ENCODE measurements at regions not wholly inside any gene's neighbourhood (a gene's known extent, or its start where the extent isn't known, plus 50 kb on each side); places are given as distances from the start of the nearest gene placed in this dataset.
"Not testable (repeated sequence)": the region's sequence is repeated elsewhere in the genome, so short reads cannot be mapped to it uniquely, and the experiment has no call there.

DNA sequence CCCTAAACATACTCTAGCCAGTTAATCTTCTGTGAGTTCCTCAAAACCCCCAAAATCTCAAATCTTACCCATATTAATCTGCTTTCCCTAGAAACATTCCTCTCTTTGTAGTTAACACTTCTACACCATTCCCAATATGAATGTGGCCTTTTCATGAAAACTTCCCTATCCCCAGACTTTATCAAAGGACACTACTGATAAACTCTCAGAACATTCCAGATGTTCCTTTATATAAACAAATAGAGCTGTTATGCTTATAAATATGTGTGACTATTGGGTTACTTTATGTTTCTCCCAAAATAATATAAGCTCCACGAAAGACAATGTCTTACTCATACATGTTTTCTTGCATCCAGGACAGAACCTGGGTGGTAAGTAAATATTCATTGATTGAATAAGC, 205.4 kb upstream of the NFIA start:
- WGBS, result no CpG with 5 or more reads among the region's 1 CpG
- no peaks in the 10 kb centered on the region for H3K9me3 ChIP-seq (ENCODE audit: control insufficient read depth, low read length)

DNA sequence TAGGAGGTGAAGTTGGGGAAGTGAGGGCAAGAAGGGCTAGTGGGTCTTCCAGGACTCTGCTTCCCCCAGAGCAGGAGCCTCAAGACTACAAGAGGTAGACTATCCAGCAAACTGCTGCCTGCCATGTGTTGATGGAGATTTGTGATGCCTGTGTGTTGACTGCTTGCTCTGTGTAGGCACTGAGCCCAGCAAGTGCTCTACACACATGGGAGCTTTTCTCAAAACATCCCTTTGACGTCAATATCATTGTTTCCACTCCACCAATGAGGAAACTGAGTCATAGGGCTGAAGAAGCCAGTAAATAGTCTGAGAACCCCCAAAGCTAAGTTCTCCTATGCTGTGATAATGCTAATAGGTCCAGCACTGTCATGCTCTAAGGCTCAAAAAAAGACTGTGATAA, 207.2 kb upstream of the NFIA start:
- H2AK5ac ChIP-seq (ENCODE audit: low read length, severe bottlenecking), result no peak overlapping the region
- peaks cover 3% of the 10 kb centered on the region for H3K4me1 ChIP-seq (ENCODE audit: control insufficient read depth, insufficient read depth, low read depth, low read length)
- H3K4ac ChIP-seq (ENCODE audit: low read depth in 1 of 2, low read length in 2 of 2), result no peak overlapping the region
- WGBS, result no CpG with 5 or more reads among the region's 1 CpG
- no peak overlapping the region for H2BK5ac ChIP-seq (ENCODE audit: low read depth, low read length, poor library complexity, severe bottlenecking)
- H3K9me3 ChIP-seq (ENCODE audit: control insufficient read depth, low read length), result no peaks in the 10 kb centered on the region
- H3K79me1 ChIP-seq (replicated peaks; ENCODE audit: low read length, poor library complexity, severe bottlenecking), result no peaks in the 10 kb centered on the region
- H2AFZ ChIP-seq (ENCODE audit: low read depth, low read length), result no peak overlapping the region
- no peak overlapping the region for H3K4me3 ChIP-seq (ENCODE audit: insufficient read depth in 1 of 2, low read depth in 1 of 2, low read length in 2 of 2)
- H2BK12ac ChIP-seq (ENCODE audit: low read length in 2 of 2), result no peak overlapping the region
- H3K14ac ChIP-seq (ENCODE audit: low read length in 2 of 2), result no peak overlapping the region
- H4K8ac ChIP-seq (ENCODE audit: low read length), result no peak overlapping the region
- no peak overlapping the region for H4K91ac ChIP-seq (ENCODE audit: low read length)
- H3K9ac ChIP-seq (ENCODE audit: low read length), result peak overlapping the region; percentile 13
- H2BK15ac ChIP-seq (ENCODE audit: low read depth, poor library complexity, severe bottlenecking), result no peak overlapping the region
- no peak overlapping the region for H3K4me2 ChIP-seq (ENCODE audit: low read length, poor library complexity, severe bottlenecking)
- no peak overlapping the region for H3K23ac ChIP-seq (ENCODE audit: low read length in 2 of 2)
- H3K27ac ChIP-seq (ENCODE audit: low read length, poor library complexity, severe bottlenecking), result no peak overlapping the region
- no peak for DNase-seq
- H3K36me3 ChIP-seq (ENCODE audit: control insufficient read depth in 1 of 2, insufficient read depth in 2 of 2, low read depth in 1 of 2, low read length in 2 of 2), result no peaks in the 10 kb centered on the region
- no peaks in the 10 kb centered on the region for H3K27me3 ChIP-seq (ENCODE audit: control insufficient read depth in 1 of 2, insufficient read depth in 1 of 2, low read length in 2 of 2)
- no peak overlapping the region for H2BK120ac ChIP-seq (ENCODE audit: low read depth, low read length)
- H3K18ac ChIP-seq (ENCODE audit: low read depth in 1 of 2, low read length in 2 of 2), result no peak overlapping the region

More for the DNA sequence above, 205.4 kb upstream of the NFIA start:
- Histone ChIP-seq H3K18ac (ENCODE audit: low read depth in 1 of 2, low read length in 2 of 2) (no peak overlapping the region), H3K4me1 (ENCODE audit: control insufficient read depth, insufficient read depth, low read depth, low read length) (peaks cover 3% of the 10 kb centered on the region), H3K79me1 (replicated peaks; ENCODE audit: low read length, poor library complexity, severe bottlenecking) (no peaks in the 10 kb centered on the region), H2AK5ac (ENCODE audit: low read length, severe bottlenecking) (no peak overlapping the region), H3K36me3 (ENCODE audit: control insufficient read depth in 1 of 2, insufficient read depth in 2 of 2, low read depth in 1 of 2, low read length in 2 of 2) (no peaks in the 10 kb centered on the region), H3K14ac (ENCODE audit: low read length in 2 of 2) (no peak overlapping the region), H3K4me2 (ENCODE audit: low read length, poor library complexity, severe bottlenecking) (no peak overlapping the region), H2BK12ac (ENCODE audit: low read length in 2 of 2) (no peak overlapping the region), H3K27me3 (ENCODE audit: control insufficient read depth in 1 of 2, insufficient read depth in 1 of 2, low read length in 2 of 2) (no peaks in the 10 kb centered on the region), H3K4ac (ENCODE audit: low read depth in 1 of 2, low read length in 2 of 2) (no peak overlapping the region), H3K4me3 (ENCODE audit: insufficient read depth in 1 of 2, low read depth in 1 of 2, low read length in 2 of 2) (no peak overlapping the region), H2BK15ac (ENCODE audit: low read depth, poor library complexity, severe bottlenecking) (no peak overlapping the region), H2BK120ac (ENCODE audit: low read depth, low read length) (no peak overlapping the region), H4K91ac (ENCODE audit: low read length) (no peak overlapping the region), H4K8ac (ENCODE audit: low read length) (no peak overlapping the region), H3K27ac (ENCODE audit: low read length, poor library complexity, severe bottlenecking) (no peak overlapping the region), H2AFZ (ENCODE audit: low read depth, low read length) (no peak overlapping the region), H2BK5ac (ENCODE audit: low read depth, low read length, poor library complexity, severe bottlenecking) (no peak overlapping the region), H3K23ac (ENCODE audit: low read length in 2 of 2) (no peak overlapping the region), H3K9ac (ENCODE audit: low read length) (no peak overlapping the region)
- no peak for DNase-seq

DNA sequence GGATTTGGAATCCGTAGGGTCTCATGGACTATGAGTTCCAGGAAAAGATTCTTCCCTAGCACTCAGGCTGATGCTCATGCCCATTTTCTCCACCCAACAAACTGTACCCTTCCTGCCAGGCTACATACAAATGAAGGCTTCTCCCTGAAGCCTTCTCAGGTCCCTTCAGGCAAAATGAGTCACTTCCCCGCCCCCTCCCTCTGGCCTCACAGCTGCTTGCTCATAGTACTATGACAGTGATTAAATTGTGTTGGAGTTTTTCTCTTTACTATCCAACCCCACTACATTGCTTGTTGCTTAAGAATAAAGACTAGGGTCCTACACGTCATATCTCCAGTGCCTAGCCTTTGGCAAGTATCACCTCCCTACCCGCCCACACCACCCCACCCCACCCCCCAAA, 207.6 kb upstream of the NFIA start:
- Histone ChIP-seq H2BK5ac (ENCODE audit: low read depth, low read length, poor library complexity, severe bottlenecking) (no peak overlapping the region), H3K36me3 (ENCODE audit: control insufficient read depth in 1 of 2, insufficient read depth in 2 of 2, low read depth in 1 of 2, low read length in 2 of 2) (no peaks in the 10 kb centered on the region), H2AFZ (ENCODE audit: low read depth, low read length) (no peak overlapping the region), H2AK5ac (ENCODE audit: low read length, severe bottlenecking) (no peak overlapping the region), H3K9me3 (ENCODE audit: control insufficient read depth, low read length) (no peaks in the 10 kb centered on the region), H3K27ac (ENCODE audit: low read length, poor library complexity, severe bottlenecking) (no peak overlapping the region), H3K4ac (ENCODE audit: low read depth in 1 of 2, low read length in 2 of 2) (no peak overlapping the region), H3K4me1 (ENCODE audit: control insufficient read depth, insufficient read depth, low read depth, low read length) (peaks cover 3% of the 10 kb centered on the region), H4K8ac (ENCODE audit: low read length) (no peak overlapping the region), H3K9ac (ENCODE audit: low read length) (peak overlapping the region; percentile 13), H3K18ac (ENCODE audit: low read depth in 1 of 2, low read length in 2 of 2) (no peak overlapping the region), H2BK120ac (ENCODE audit: low read depth, low read length) (no peak overlapping the region), H3K14ac (ENCODE audit: low read length in 2 of 2) (no peak overlapping the region), H2BK15ac (ENCODE audit: low read depth, poor library complexity, severe bottlenecking) (no peak overlapping the region), H3K4me3 (ENCODE audit: insufficient read depth in 1 of 2, low read depth in 1 of 2, low read length in 2 of 2) (no peak overlapping the region), H3K4me2 (ENCODE audit: low read length, poor library complexity, severe bottlenecking) (no peak overlapping the region), H4K91ac (ENCODE audit: low read length) (no peak overlapping the region), H2BK12ac (ENCODE audit: low read length in 2 of 2) (no peak overlapping the region), H3K23ac (ENCODE audit: low read length in 2 of 2) (no peak overlapping the region), H3K79me1 (replicated peaks; ENCODE audit: low read length, poor library complexity, severe bottlenecking) (no peaks in the 10 kb centered on the region), H3K27me3 (ENCODE audit: control insufficient read depth in 1 of 2, insufficient read depth in 1 of 2, low read length in 2 of 2) (no peaks in the 10 kb centered on the region)
- no peak for DNase-seq
- WGBS, result 75% methylated on average over 2 of the region's 4 CpGs

- not testable (repeated sequence) for H3K36me3 ChIP-seq (ENCODE audit: control insufficient read depth in 1 of 2, insufficient read depth in 2 of 2, low read depth in 1 of 2, low read length in 2 of 2); H3K14ac ChIP-seq (ENCODE audit: low read length in 2 of 2); H3K4me1 ChIP-seq (ENCODE audit: control insufficient read depth, insufficient read depth, low read depth, low read length); H2BK5ac ChIP-seq (ENCODE audit: low read depth, low read length, poor library complexity, severe bottlenecking); H3K79me1 ChIP-seq (replicated peaks; ENCODE audit: low read length, poor library complexity, severe bottlenecking); DNase-seq; H3K27me3 ChIP-seq (ENCODE audit: control insufficient read depth in 1 of 2, insufficient read depth in 1 of 2, low read length in 2 of 2); H3K4me3 ChIP-seq (ENCODE audit: insufficient read depth in 1 of 2, low read depth in 1 of 2, low read length in 2 of 2); H3K4ac ChIP-seq (ENCODE audit: low read depth in 1 of 2, low read length in 2 of 2); H2AFZ ChIP-seq (ENCODE audit: low read depth, low read length); H2AK5ac ChIP-seq (ENCODE audit: low read length, severe bottlenecking); H3K18ac ChIP-seq (ENCODE audit: low read depth in 1 of 2, low read length in 2 of 2); H3K23ac ChIP-seq (ENCODE audit: low read length in 2 of 2); H3K4me2 ChIP-seq (ENCODE audit: low read length, poor library complexity, severe bottlenecking); H2BK15ac ChIP-seq (ENCODE audit: low read depth, poor library complexity, severe bottlenecking); H3K27ac ChIP-seq (ENCODE audit: low read length, poor library complexity, severe bottlenecking); H2BK12ac ChIP-seq (ENCODE audit: low read length in 2 of 2); H4K91ac ChIP-seq (ENCODE audit: low read length); H4K8ac ChIP-seq (ENCODE audit: low read length); H2BK120ac ChIP-seq (ENCODE audit: low read depth, low read length); H3K9ac ChIP-seq (ENCODE audit: low read length); H3K9me3 ChIP-seq (ENCODE audit: control insufficient read depth, low read length)
- 94% methylated on average over 18 of the region's 18 CpGs for WGBS
Measured at GRCh38 chr1:60873396-60873795, 209.0 kb upstream of the NFIA start.
